ENCODE measurements at regions not wholly inside any gene's neighbourhood (a gene's known extent, or its start where the extent isn't known, plus 50 kb on each side); places are given as distances from the start of the nearest gene placed in this dataset.

DNA sequence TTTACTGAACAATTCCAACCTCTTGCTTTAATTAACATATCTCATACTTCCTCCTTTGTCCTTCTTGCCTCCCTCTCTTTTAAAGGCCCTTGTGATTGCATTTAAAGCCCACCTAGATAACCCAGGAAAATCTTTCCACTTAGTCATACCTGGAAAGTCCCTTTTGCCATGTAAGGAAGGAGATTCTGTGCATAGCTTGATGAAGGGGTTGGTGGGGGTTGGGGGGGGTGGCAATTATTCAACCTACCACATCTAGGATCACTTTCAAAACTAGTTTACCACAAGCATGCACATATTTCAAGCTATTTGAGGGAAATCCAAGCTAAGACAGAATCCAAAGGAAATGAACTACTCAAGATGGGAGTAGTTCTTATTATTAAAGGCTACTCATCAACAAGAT is 249.1 kb upstream of the PTBP2 start:
- CTCF ChIA-PET (ENCODE audit: unreplicated experiment) = interaction anchor here (1.1 kb wide), 1 partner anchor 10 kb away, joined by 3 read pairs; no protein-coding TSS in a partner anchor
- BruUV-seq (replicated peaks) = no TSS peak
- H3K4me2 ChIP-seq (ENCODE audit: low read length) = no peak overlapping the region

DNA sequence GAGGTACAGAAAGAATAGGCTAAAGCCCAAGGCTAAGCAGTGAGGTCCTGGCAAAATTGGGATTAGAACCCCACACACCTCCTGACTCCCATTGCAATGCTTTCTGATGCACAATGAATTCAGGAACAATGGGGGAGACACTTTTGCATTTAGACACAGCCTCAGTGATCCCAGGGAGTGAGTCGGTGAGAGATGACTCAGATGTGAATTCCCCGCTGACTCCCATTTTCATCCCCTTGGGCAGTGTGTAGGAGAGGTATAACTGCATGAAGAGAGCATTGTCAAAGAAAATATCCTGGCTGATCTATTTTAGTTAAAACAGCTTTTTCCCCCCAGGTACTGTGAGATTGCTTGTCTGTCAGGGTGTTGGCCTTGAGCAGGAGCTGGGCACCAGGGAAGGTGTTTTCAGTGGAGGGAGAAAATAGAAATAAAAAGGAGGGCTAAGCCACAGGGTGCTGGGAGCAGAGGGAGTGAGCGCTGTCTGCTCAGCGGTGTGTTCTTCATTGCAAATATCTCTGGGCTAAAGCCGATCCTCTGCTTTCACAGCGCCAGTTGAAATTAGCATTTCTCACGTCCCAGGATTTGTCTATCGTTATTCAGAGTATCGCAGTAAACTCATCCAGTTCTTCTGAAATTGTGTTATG is 247.7 kb upstream of the PTBP2 start:
- no peak for DNase-seq (ENCODE audit: low spot score)
- Histone ChIP-seq H3K9me3 (ENCODE audit: low read length) (no peaks in the 10 kb centered on the region), H4K20me1 (ENCODE audit: insufficient read depth, low read length) (no peaks in the 10 kb centered on the region), H3K79me2 (ENCODE audit: insufficient read depth, low read depth, low read length) (no peaks in the 10 kb centered on the region), H2AFZ (ENCODE audit: low read length) (no peak overlapping the region), H3K9me2 (ENCODE audit: insufficient read depth, low read length) (no peaks in the 10 kb centered on the region), H3K4me2 (ENCODE audit: low read length) (no peak overlapping the region), H3K27ac (ENCODE audit: low read depth, low read length, poor library complexity, severe bottlenecking) (no peak overlapping the region), H3K36me3 (ENCODE audit: insufficient read depth, low read length) (no peaks in the 10 kb centered on the region), H3K4me3 (ENCODE audit: low read depth, low read length, poor library complexity, severe bottlenecking) (no peak overlapping the region), H3K4me1 (ENCODE audit: insufficient read depth, low read length, poor library complexity, severe bottlenecking) (no peaks in the 10 kb centered on the region)
- no peak for TF ChIP-seq EZH2phosphoT487 (IDR thresholded peaks at IDR 0.05; ENCODE audit: borderline replicate concordance, low read depth, low read length)
- TF ChIP-seq, protein P1, sequence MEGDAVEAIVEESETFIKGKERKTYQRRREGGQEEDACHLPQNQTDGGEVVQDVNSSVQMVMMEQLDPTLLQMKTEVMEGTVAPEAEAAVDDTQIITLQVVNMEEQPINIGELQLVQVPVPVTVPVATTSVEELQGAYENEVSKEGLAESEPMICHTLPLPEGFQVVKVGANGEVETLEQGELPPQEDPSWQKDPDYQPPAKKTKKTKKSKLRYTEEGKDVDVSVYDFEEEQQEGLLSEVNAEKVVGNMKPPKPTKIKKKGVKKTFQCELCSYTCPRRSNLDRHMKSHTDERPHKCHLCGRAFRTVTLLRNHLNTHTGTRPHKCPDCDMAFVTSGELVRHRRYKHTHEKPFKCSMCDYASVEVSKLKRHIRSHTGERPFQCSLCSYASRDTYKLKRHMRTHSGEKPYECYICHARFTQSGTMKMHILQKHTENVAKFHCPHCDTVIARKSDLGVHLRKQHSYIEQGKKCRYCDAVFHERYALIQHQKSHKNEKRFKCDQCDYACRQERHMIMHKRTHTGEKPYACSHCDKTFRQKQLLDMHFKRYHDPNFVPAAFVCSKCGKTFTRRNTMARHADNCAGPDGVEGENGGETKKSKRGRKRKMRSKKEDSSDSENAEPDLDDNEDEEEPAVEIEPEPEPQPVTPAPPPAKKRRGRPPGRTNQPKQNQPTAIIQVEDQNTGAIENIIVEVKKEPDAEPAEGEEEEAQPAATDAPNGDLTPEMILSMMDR (conservative IDR thresholded peaks at IDR 0.05; ENCODE audit: low read length) = no peak
- POLR2A ChIA-PET = no interaction called here
- CTCF ChIA-PET (ENCODE audit: unreplicated experiment) = no interaction called here
- BruUV-seq (replicated peaks) = no TSS peak
- intact Hi-C loops (cut with micrococcal nuclease; ENCODE audit: unreplicated experiment) = no loop called here

More for the DNA sequence above, 249.1 kb upstream of the PTBP2 start:
- Histone ChIP-seq H3K9me2 (ENCODE audit: insufficient read depth, low read length) (no peaks in the 10 kb centered on the region), H2AFZ (ENCODE audit: low read length) (no peak overlapping the region), H3K4me1 (ENCODE audit: insufficient read depth, low read length, poor library complexity, severe bottlenecking) (no peaks in the 10 kb centered on the region), H3K79me2 (ENCODE audit: insufficient read depth, low read depth, low read length) (no peaks in the 10 kb centered on the region), H3K36me3 (ENCODE audit: insufficient read depth, low read length) (no peaks in the 10 kb centered on the region), H3K9me3 (ENCODE audit: low read length) (no peaks in the 10 kb centered on the region), H3K4me3 (ENCODE audit: low read depth, low read length, poor library complexity, severe bottlenecking) (no peak overlapping the region), H4K20me1 (ENCODE audit: insufficient read depth, low read length) (no peaks in the 10 kb centered on the region), H3K27ac (ENCODE audit: low read depth, low read length, poor library complexity, severe bottlenecking) (no peak overlapping the region)
- TF ChIP-seq, protein P1 (conservative IDR thresholded peaks at IDR 0.05; ENCODE audit: low read length) = no peak
- no peak for TF ChIP-seq EZH2phosphoT487 (IDR thresholded peaks at IDR 0.05; ENCODE audit: borderline replicate concordance, low read depth, low read length)
- DNase-seq (ENCODE audit: low spot score) = no peak
- POLR2A ChIA-PET = interaction anchor here (0.6 kb wide), 1 partner anchor 799 kb away, joined by 4 read pairs; no protein-coding TSS in a partner anchor
- intact Hi-C loops (cut with micrococcal nuclease; ENCODE audit: unreplicated experiment) = no loop called here

DNA sequence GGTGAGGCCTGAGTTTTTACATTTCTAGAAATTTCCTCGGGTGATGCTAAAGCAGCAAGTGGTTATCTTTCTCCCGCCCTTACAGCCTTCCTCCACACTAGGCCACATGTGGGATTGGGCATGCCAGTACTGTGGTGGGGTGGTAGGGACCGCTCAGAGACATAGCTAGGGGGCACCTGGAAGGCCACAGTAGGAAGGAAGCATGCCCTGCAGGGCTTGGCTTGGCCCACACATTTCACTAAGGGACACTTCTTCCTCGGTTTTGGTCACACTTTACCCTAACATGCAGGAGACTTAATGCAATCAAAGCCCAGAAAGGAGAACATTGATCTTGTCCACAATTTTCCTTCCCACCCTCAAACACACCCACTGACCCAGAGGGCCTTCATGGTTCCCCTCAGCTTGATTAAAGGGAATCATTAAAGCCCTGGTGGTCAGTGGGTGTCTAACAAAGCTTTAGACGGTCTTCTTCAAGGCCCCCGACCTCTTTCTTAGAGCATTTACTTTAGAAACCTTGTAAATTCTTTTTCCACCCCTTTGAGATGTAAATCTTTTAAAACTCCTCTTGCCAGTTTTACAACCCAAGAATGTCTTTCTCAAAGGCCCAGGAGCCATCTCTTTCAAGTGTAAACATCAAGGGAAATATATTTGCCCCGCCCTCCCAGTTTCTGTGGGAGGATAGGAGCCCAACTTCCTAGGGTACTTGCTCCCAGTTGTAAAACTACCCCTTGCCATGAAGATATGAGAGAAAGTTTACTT is 246.4 kb upstream of the PTBP2 start:
- Histone ChIP-seq H3K9me2 (ENCODE audit: insufficient read depth, low read length) (no peaks in the 10 kb centered on the region), H3K9me3 (ENCODE audit: low read length) (no peaks in the 10 kb centered on the region), H3K4me1 (ENCODE audit: insufficient read depth, low read length, poor library complexity, severe bottlenecking) (no peaks in the 10 kb centered on the region), H3K79me2 (ENCODE audit: insufficient read depth, low read depth, low read length) (no peaks in the 10 kb centered on the region), H3K4me2 (ENCODE audit: low read length) (no peak overlapping the region), H3K27ac (ENCODE audit: low read depth, low read length, poor library complexity, severe bottlenecking) (no peak overlapping the region), H4K20me1 (ENCODE audit: insufficient read depth, low read length) (no peaks in the 10 kb centered on the region), H3K4me3 (ENCODE audit: low read depth, low read length, poor library complexity, severe bottlenecking) (no peak overlapping the region), H3K36me3 (ENCODE audit: insufficient read depth, low read length) (no peaks in the 10 kb centered on the region), H2AFZ (ENCODE audit: low read length) (no peak overlapping the region)
- no peak for DNase-seq (ENCODE audit: low spot score)
- TF ChIP-seq, protein P1 (conservative IDR thresholded peaks at IDR 0.05; ENCODE audit: low read length) = no peak
- TF ChIP-seq EZH2phosphoT487 (IDR thresholded peaks at IDR 0.05; ENCODE audit: borderline replicate concordance, low read depth, low read length) = no peak
- intact Hi-C loops (cut with micrococcal nuclease; ENCODE audit: unreplicated experiment) = no loop called here
- ChIA-PET POLR2A (no interaction called here), CTCF (ENCODE audit: unreplicated experiment) (no interaction called here)
- no TSS peak for BruUV-seq (replicated peaks)

Measured in OCI-LY7 (cell line).